ENCODE measurements at regions not wholly inside any gene's neighbourhood (a gene's known extent, or its start where the extent isn't known, plus 50 kb on each side); places are given as distances from the start of the nearest gene placed in this dataset.

GRCh38 chr16:63201851-63202250, 1165.6 kb upstream of the CDH8 start:
- Histone ChIP-seq H3K27ac (no peak overlapping the region), H3K36me3 (no peaks in the 10 kb centered on the region), H4K20me1 (no peaks in the 10 kb centered on the region), H3K4me1 (no peaks in the 10 kb centered on the region), H3K9ac (no peak overlapping the region), H3K9me3 (no peaks in the 10 kb centered on the region), H3K4me2 (no peak overlapping the region), H3K27me3 (no peaks in the 10 kb centered on the region), H3K4me3 (no peak overlapping the region)
- TF ChIP-seq Cebpa-rat (IDR thresholded peaks at IDR 0.05), result no peak

GRCh38 chr16:63200940-63201339, 1164.7 kb upstream of the CDH8 start:
- H3K9ac ChIP-seq, result no peak overlapping the region
- no peak overlapping the region for H3K27ac ChIP-seq
- H3K4me1 ChIP-seq, result no peaks in the 10 kb centered on the region
- no peak overlapping the region for H3K4me3 ChIP-seq
- TF ChIP-seq Cebpa-rat (IDR thresholded peaks at IDR 0.05), result no peak
- H3K27me3 ChIP-seq, result no peaks in the 10 kb centered on the region
- H3K9me3 ChIP-seq, result no peaks in the 10 kb centered on the region
- no peaks in the 10 kb centered on the region for H3K36me3 ChIP-seq
- H3K4me2 ChIP-seq, result no peak overlapping the region
- no peaks in the 10 kb centered on the region for H4K20me1 ChIP-seq

GRCh38 chr16:63195336-63195735, 1159.1 kb upstream of the CDH8 start:
- no peak for TF ChIP-seq Cebpa-rat (IDR thresholded peaks at IDR 0.05)
- no peaks in the 10 kb centered on the region for H3K27me3 ChIP-seq

GRCh38 chr16:63192980-63193379, 1156.7 kb upstream of the CDH8 start:
- Histone ChIP-seq H3K4me1 (no peaks in the 10 kb centered on the region), H4K20me1 (no peaks in the 10 kb centered on the region), H3K36me3 (no peaks in the 10 kb centered on the region), H3K9me3 (no peaks in the 10 kb centered on the region), H3K4me2 (no peak overlapping the region), H3K4me3 (no peak overlapping the region), H3K27ac (no peak overlapping the region), H3K27me3 (no peaks in the 10 kb centered on the region), H3K9ac (no peak overlapping the region)
- TF ChIP-seq Cebpa-rat (IDR thresholded peaks at IDR 0.05), result no peak

More at GRCh38 chr16:63195336-63195735, 1159.1 kb upstream of the CDH8 start:
- Histone ChIP-seq H3K36me3 (no peaks in the 10 kb centered on the region), H3K9ac (no peak overlapping the region), H3K27ac (no peak overlapping the region), H3K9me3 (no peaks in the 10 kb centered on the region), H3K4me1 (no peaks in the 10 kb centered on the region), H3K4me2 (no peak overlapping the region), H3K4me3 (no peak overlapping the region), H4K20me1 (no peaks in the 10 kb centered on the region)

- no peaks in the 10 kb centered on the region for H3K36me3 ChIP-seq
- no peaks in the 10 kb centered on the region for H3K9me3 ChIP-seq
- no peaks in the 10 kb centered on the region for H3K4me1 ChIP-seq
- H4K20me1 ChIP-seq, result no peaks in the 10 kb centered on the region
- no peak overlapping the region for H3K9ac ChIP-seq
- no peak overlapping the region for H3K4me2 ChIP-seq
- H3K4me3 ChIP-seq, result no peak overlapping the region
- TF ChIP-seq Cebpa-rat (IDR thresholded peaks at IDR 0.05), result no peak
- H3K27ac ChIP-seq, result no peak overlapping the region
- no peaks in the 10 kb centered on the region for H3K27me3 ChIP-seq
Measured at GRCh38 chr16:63188086-63188771, 1152.0 kb upstream of the CDH8 start.

GRCh38 chr16:63187638-63188037, 1151.4 kb upstream of the CDH8 start:
- no peaks in the 10 kb centered on the region for H3K27me3 ChIP-seq
- H3K9ac ChIP-seq, result no peak overlapping the region
- TF ChIP-seq Cebpa-rat (IDR thresholded peaks at IDR 0.05), result no peak
- H3K9me3 ChIP-seq, result no peaks in the 10 kb centered on the region
- H3K4me1 ChIP-seq, result no peaks in the 10 kb centered on the region
- H4K20me1 ChIP-seq, result no peaks in the 10 kb centered on the region
- H3K4me2 ChIP-seq, result no peak overlapping the region
- no peak overlapping the region for H3K4me3 ChIP-seq
- no peak overlapping the region for H3K27ac ChIP-seq
- no peaks in the 10 kb centered on the region for H3K36me3 ChIP-seq

- TF ChIP-seq Cebpa-rat (IDR thresholded peaks at IDR 0.05), result no peak
- Histone ChIP-seq H3K4me2 (no peak overlapping the region), H3K9ac (no peak overlapping the region), H3K36me3 (no peaks in the 10 kb centered on the region), H3K27me3 (no peaks in the 10 kb centered on the region), H3K4me3 (no peak overlapping the region), H4K20me1 (no peaks in the 10 kb centered on the region), H3K4me1 (no peaks in the 10 kb centered on the region), H3K9me3 (peaks cover 3% of the 10 kb centered on the region; the same call in 1 of the 2 replicates), H3K27ac (no peak overlapping the region)
Measured at GRCh38 chr16:63185235-63185780, 1149.1 kb upstream of the CDH8 start.

- H3K27me3 ChIP-seq, result no peaks in the 10 kb centered on the region
- no peaks in the 10 kb centered on the region for H3K4me1 ChIP-seq
- H3K9ac ChIP-seq, result no peak overlapping the region
- H3K4me3 ChIP-seq, result no peak overlapping the region
- H3K36me3 ChIP-seq, result no peaks in the 10 kb centered on the region
- no peak overlapping the region for H3K27ac ChIP-seq
- no peaks in the 10 kb centered on the region for H4K20me1 ChIP-seq
- peaks cover 3% of the 10 kb centered on the region; the same call in 1 of the 2 replicates for H3K9me3 ChIP-seq
- no peak for TF ChIP-seq Cebpa-rat (IDR thresholded peaks at IDR 0.05)
- H3K4me2 ChIP-seq, result no peak overlapping the region
Measured at GRCh38 chr16:63183743-63184142, 1147.5 kb upstream of the CDH8 start.

GRCh38 chr16:63175313-63175712, 1139.1 kb upstream of the CDH8 start:
- Histone ChIP-seq H3K27me3 (no peaks in the 10 kb centered on the region), H3K4me3 (no peak overlapping the region), H3K27ac (no peak overlapping the region), H3K9ac (no peak overlapping the region), H3K9me3 (no peaks in the 10 kb centered on the region), H4K20me1 (no peaks in the 10 kb centered on the region), H3K4me1 (no peaks in the 10 kb centered on the region), H3K36me3 (no peaks in the 10 kb centered on the region), H3K4me2 (no peak overlapping the region)
- TF ChIP-seq Cebpa-rat (IDR thresholded peaks at IDR 0.05), result no peak

GRCh38 chr16:63174801-63175200, 1138.6 kb upstream of the CDH8 start:
- Histone ChIP-seq H3K4me2 (no peak overlapping the region), H3K36me3 (no peaks in the 10 kb centered on the region), H3K27me3 (no peaks in the 10 kb centered on the region), H4K20me1 (no peaks in the 10 kb centered on the region), H3K9me3 (no peaks in the 10 kb centered on the region), H3K4me3 (no peak overlapping the region), H3K9ac (no peak overlapping the region), H3K4me1 (no peaks in the 10 kb centered on the region), H3K27ac (no peak overlapping the region)
- TF ChIP-seq Cebpa-rat (IDR thresholded peaks at IDR 0.05), result no peak

All from BLaER1 (cell line).